ENCODE measurements at regions not wholly inside any gene's neighbourhood (a gene's known extent, or its start where the extent isn't known, plus 50 kb on each side); places are given as distances from the start of the nearest gene placed in this dataset.
"Not testable (repeated sequence)": the region's sequence is repeated elsewhere in the genome, so short reads cannot be mapped to it uniquely, and the experiment has no call there.

- DNase-seq = no peak
Observed at GRCh38 chr10:31124852-31125251, 93.2 kb upstream of the ZNF438 start.

GRCh38 chr10:31125789-31126188 is 94.1 kb upstream of the ZNF438 start:
- no peak for DNase-seq

GRCh38 chr10:31126593-31126992 is 94.9 kb upstream of the ZNF438 start:
- DNase-seq = no peak

GRCh38 chr10:31128536-31128935 is 96.9 kb upstream of the ZNF438 start:
- no peak for DNase-seq

- no peak for DNase-seq
Observed at GRCh38 chr10:31129271-31129670, 97.6 kb upstream of the ZNF438 start.

GRCh38 chr10:31129880-31130405 is 98.3 kb upstream of the ZNF438 start:
- no peak for DNase-seq

GRCh38 chr10:31130406-31130805 is 98.7 kb upstream of the ZNF438 start:
- DNase-seq = no peak

GRCh38 chr10:31131251-31131650 is 99.6 kb upstream of the ZNF438 start:
- no peak for DNase-seq

- no peak for DNase-seq
Observed at GRCh38 chr10:31132681-31133244, 101.1 kb upstream of the ZNF438 start.

GRCh38 chr10:31133251-31133791 is 101.7 kb upstream of the ZNF438 start:
- no peak for DNase-seq

- DNase-seq = peak; percentile 70
Observed at GRCh38 chr10:31133792-31134310, 102.2 kb upstream of the ZNF438 start.

- DNase-seq = peak; percentile 23
Observed at GRCh38 chr10:31134311-31134952, 102.8 kb upstream of the ZNF438 start.

GRCh38 chr10:31135171-31135570 is 103.5 kb upstream of the ZNF438 start:
- no peak for DNase-seq

- DNase-seq = not testable (repeated sequence)
Observed at GRCh38 chr10:31135791-31136190, 104.1 kb upstream of the ZNF438 start.

GRCh38 chr10:31136386-31136785 is 104.7 kb upstream of the ZNF438 start:
- DNase-seq = no peak

- no peak for DNase-seq
Observed at GRCh38 chr10:31136930-31137885, 105.5 kb upstream of the ZNF438 start.

- no peak for DNase-seq
Observed at GRCh38 chr10:31138026-31138553, 106.4 kb upstream of the ZNF438 start.

- no peak for DNase-seq
Observed at GRCh38 chr10:31139497-31139896, 107.8 kb upstream of the ZNF438 start.

GRCh38 chr10:31140716-31141115 is 109.1 kb upstream of the ZNF438 start:
- DNase-seq = no peak

GRCh38 chr10:31142026-31142425 is 110.4 kb upstream of the ZNF438 start:
- no peak for DNase-seq

- no peak for DNase-seq
Observed at GRCh38 chr10:31143331-31143935, 111.8 kb upstream of the ZNF438 start.

- no peak for DNase-seq
Observed at GRCh38 chr10:31145986-31146385, 114.3 kb upstream of the ZNF438 start.
